Uterus (tissue), 3 donors: ENCODE measurements at regions not wholly inside any gene's neighbourhood (a gene's known extent, or its start where the extent isn't known, plus 50 kb on each side); places are given as distances from the start of the nearest gene placed in this dataset.

Source experiments
- DNase-seq, 2 donors: peaks; one replicate each; pipeline ENCODE4 v3.0.0-alpha.2; 2019 to 2020
- H3K27ac ChIP-seq, 2 donors: fragments of 200-600 bp; sonication (generic); 1 replicate in 1 of 2; 2 replicates in 1 of 2; pipeline ENCODE4 v1.5.1; 2016 to 2018
- H3K27me3 ChIP-seq, 2 donors: fragments of 200-600 bp; sonication (generic); one replicate each; pipeline ENCODE4 v1.5.1; 2018 to 2019; ENCODE audit warnings: control low read depth in 1 of 2
- H3K36me3 ChIP-seq, 2 donors: fragments of 200-600 bp; sonication (generic); one replicate each; pipeline ENCODE4 v1.5.1; 2019; ENCODE audit warnings: control low read depth in 1 of 2
- H3K4me1 ChIP-seq, 2 donors: fragments of 200-600 bp; sonication (generic); one replicate each; pipeline ENCODE4 v1.5.1; 2018 to 2019; ENCODE audit warnings: control low read depth in 1 of 2
- H3K4me3 ChIP-seq, 2 donors: fragments of 200-600 bp; sonication (generic); 1 replicate in 1 of 2; 2 replicates in 1 of 2; pipeline ENCODE4 v1.5.1; 2018 to 2019; ENCODE audit warnings: mild to moderate bottlenecking in 1 of 2
- H3K9me3 ChIP-seq, 2 donors: fragments of 200-600 bp; sonication (generic); one replicate each; pipeline ENCODE4 v1.5.1; 2019; ENCODE audit warnings: control low read depth in 1 of 2
- POLR2A ChIP-seq, 2 donors: fragments of 450-650 bp; IDR thresholded peaks; one replicate each; pipeline ENCODE4 v1.6.1; 2016; ENCODE audit warnings: antibody characterized with exemption in 2 of 2, mild to moderate bottlenecking in 1 of 2, moderate library complexity in 1 of 2
- intact Hi-C: fragments of 100-400 bp; cut with DNase I; formaldehyde crosslinking; loops from one replicate; pipeline ENCODE4 v1.15.1; 2023; ENCODE audit warnings: low total_unique reads
- TF ChIP-seq, protein P1 (sequence below), 4 experiments: fragments of 200-600 bp in 2 of 4; fragments of 450-650 bp in 2 of 4; sonication (generic) in 2 of 4; IDR thresholded peaks; one replicate each; pipeline ENCODE4 v1.5.1; 2016 to 2019; ENCODE audit warnings: antibody characterized with exemption in 4 of 4, mild to moderate bottlenecking in 2 of 4, moderate library complexity in 1 of 4
- donor health status: DM: yes; HTN: yes; CAD: no.

DNA sequence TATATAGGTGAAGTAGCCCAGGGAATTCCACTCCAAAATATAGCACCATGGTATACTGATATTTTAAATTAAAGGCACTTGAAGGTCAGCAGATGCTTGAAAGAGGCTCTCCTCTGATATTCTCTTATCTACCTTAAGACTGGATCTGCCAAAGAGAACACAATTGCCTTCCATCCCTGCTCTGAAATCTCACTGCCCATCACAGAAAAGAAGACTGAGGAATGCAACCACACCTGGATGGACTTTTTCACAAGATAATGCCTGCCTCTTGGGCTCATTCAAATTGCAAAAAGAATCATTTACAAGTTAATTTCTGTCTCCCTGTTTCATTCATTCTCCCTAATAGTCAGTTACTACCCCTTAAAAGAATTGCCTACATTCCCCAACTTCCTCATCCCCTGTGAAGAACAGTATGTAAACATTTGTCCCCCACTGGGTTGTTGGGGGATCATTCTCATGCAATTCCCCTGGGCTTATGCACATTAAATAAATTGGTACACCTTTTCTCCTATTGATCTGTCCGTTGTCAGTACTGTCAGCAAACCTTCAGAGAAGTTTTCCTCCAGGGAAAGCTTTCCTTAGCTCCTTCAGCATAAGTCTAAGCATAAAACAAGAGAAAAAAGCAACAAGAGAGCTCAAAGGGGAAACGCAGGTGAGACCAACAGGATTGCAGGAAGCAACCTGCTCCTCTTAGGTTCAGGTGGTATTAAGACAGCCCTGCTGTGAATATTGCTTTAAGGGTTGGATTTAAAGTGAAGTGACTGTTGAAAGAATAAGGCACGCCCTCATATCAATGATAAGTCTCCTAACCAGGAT is 171.4 kb upstream of the SLC30A5 start:
- DNase-seq = no peak
- intact Hi-C loops = no loop called here
- no peaks in the 10 kb centered on the region for H3K36me3 ChIP-seq
- no peaks in the 10 kb centered on the region for H3K4me1 ChIP-seq
- H3K27ac ChIP-seq = no peak overlapping the region
- no peaks in the 10 kb centered on the region for H3K27me3 ChIP-seq
- TF ChIP-seq POLR2A (IDR thresholded peaks at IDR 0.05) = no peak
- TF ChIP-seq, protein P1, sequence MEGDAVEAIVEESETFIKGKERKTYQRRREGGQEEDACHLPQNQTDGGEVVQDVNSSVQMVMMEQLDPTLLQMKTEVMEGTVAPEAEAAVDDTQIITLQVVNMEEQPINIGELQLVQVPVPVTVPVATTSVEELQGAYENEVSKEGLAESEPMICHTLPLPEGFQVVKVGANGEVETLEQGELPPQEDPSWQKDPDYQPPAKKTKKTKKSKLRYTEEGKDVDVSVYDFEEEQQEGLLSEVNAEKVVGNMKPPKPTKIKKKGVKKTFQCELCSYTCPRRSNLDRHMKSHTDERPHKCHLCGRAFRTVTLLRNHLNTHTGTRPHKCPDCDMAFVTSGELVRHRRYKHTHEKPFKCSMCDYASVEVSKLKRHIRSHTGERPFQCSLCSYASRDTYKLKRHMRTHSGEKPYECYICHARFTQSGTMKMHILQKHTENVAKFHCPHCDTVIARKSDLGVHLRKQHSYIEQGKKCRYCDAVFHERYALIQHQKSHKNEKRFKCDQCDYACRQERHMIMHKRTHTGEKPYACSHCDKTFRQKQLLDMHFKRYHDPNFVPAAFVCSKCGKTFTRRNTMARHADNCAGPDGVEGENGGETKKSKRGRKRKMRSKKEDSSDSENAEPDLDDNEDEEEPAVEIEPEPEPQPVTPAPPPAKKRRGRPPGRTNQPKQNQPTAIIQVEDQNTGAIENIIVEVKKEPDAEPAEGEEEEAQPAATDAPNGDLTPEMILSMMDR (IDR thresholded peaks at IDR 0.05) = no peak
- no peak overlapping the region for H3K4me3 ChIP-seq
- no peaks in the 10 kb centered on the region for H3K9me3 ChIP-seq

DNA sequence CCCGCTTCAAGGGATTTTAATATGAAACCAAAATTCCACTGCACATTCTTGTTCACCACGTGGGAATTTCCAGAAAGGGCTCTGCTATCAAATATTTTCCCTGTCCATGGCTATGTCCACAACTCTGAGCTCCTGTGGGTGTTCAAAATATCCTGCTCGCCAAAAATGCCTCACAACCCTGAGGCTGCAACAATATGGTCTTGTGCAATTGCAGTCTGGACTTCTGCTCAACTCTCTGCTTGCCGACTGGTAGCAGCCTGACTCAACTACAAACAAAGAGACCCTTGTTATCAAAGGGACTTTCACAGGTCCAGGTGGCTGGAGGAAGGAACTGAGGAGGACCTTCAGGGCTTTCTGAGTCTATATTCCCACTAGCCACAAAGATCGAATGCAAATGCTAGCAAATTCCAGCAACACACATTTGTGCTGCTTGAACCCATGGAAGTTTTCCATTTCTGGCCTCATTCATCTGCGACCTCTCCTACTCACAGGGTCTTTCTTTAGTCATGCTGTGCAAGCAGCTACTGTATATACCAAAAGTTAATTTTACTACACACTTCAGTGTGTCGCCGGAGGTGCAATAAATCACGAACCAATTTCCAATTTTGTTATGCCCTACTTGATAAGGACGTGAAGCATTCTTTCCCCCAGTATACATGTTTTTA is 169.2 kb upstream of the SLC30A5 start:
- H3K9me3 ChIP-seq = no peaks in the 10 kb centered on the region
- no peak overlapping the region for H3K4me3 ChIP-seq
- H3K27ac ChIP-seq = no peak overlapping the region
- intact Hi-C loops = no loop called here
- H3K36me3 ChIP-seq = no peaks in the 10 kb centered on the region
- TF ChIP-seq POLR2A (IDR thresholded peaks at IDR 0.05) = no peak
- TF ChIP-seq, protein P1 (IDR thresholded peaks at IDR 0.05) = no peak
- no peaks in the 10 kb centered on the region for H3K27me3 ChIP-seq
- H3K4me1 ChIP-seq = no peaks in the 10 kb centered on the region
- DNase-seq = no peak

DNA sequence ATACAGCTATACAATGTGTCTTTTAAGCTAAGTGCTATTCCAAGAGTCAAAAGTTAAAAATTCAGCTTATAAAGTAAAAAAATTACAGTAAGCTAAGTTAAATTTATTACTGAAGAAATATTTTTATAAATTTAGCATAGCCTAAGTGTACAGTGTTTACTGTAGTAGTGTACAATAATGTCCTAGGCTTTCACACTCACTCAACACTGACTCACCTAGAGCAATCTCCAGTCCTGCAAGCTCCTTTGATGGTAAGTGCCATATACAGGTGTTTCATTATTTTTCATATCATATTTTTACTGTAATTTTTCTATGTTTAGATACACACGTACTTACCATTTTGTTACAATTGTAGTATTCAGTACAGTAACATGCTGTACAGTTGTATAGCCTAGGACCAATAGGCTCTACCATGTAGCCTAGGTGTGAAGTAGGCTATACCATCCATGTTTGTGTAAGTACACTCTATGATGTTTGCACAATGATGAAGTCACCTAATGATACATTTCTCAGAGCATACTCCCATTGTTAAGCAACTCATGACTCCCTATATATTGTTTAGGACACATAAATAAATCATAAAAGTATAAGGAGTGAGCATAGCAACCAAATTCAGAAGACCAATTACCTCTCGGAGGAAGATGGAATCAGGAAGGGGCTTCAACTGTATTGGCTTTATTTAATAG is 165.1 kb upstream of the SLC30A5 start:
- DNase-seq = no peak
- no peak for TF ChIP-seq POLR2A (IDR thresholded peaks at IDR 0.05)
- TF ChIP-seq, protein P1 (IDR thresholded peaks at IDR 0.05) = no peak
- no peak overlapping the region for H3K27ac ChIP-seq
- intact Hi-C loops = no loop called here
- no peaks in the 10 kb centered on the region for H3K27me3 ChIP-seq
- no peaks in the 10 kb centered on the region for H3K9me3 ChIP-seq
- no peaks in the 10 kb centered on the region for H3K4me1 ChIP-seq
- H3K36me3 ChIP-seq = no peaks in the 10 kb centered on the region
- no peak overlapping the region for H3K4me3 ChIP-seq

DNA sequence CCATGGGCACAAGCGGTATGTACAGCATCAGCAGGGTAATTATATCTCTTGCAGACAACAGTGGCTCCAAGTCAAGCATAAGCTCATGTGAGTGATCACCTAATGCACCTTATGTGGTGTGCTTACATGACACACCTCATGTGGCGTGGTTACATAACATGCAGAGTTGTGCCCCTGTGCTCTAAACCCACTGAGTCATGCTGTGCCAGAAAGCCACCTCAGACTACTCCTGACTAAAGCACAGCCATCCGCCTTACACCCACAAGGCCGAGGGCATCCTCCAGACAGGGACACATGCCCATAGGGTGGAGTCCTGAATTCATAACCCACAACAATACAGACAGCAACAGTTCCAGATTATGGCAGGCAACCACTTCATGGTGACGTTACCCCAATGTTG is 163.7 kb upstream of the SLC30A5 start:
- H3K9me3 ChIP-seq = no peaks in the 10 kb centered on the region
- H3K36me3 ChIP-seq = no peaks in the 10 kb centered on the region
- no peaks in the 10 kb centered on the region for H3K4me1 ChIP-seq
- intact Hi-C loops = no loop called here
- no peaks in the 10 kb centered on the region for H3K27me3 ChIP-seq
- no peak overlapping the region for H3K4me3 ChIP-seq
- TF ChIP-seq, protein P1 (IDR thresholded peaks at IDR 0.05) = no peak
- TF ChIP-seq POLR2A (IDR thresholded peaks at IDR 0.05) = no peak
- H3K27ac ChIP-seq = no peak overlapping the region
- no peak for DNase-seq
